HG02642 (cell line): ENCODE measurements at regions not wholly inside any gene's neighbourhood (a gene's known extent, or its start where the extent isn't known, plus 50 kb on each side); places are given as distances from the start of the nearest gene placed in this dataset.
"Not testable (repeated sequence)": the region's sequence is repeated elsewhere in the genome, so short reads cannot be mapped to it uniquely, and the experiment has no call there.

Experiments
- ATAC-seq: cut with Tn5 transposase; IDR thresholded peaks from one replicate; pipeline ENCODE4 v1.9.1; 2021; ENCODE audit warnings: mild to moderate bottlenecking; ENCODE audit not compliant: unreplicated experiment, poor library complexity

GRCh38 chr6:85137865-85138264 is 312.0 kb upstream of the NT5E start:
- ATAC-seq: no peak

GRCh38 chr6:85136310-85136709 is 313.6 kb upstream of the NT5E start:
- no peak for ATAC-seq

GRCh38 chr6:85135376-85136094 is 314.3 kb upstream of the NT5E start:
- no peak for ATAC-seq

- no peak for ATAC-seq
These were observed 315.7 kb upstream of the NT5E start for GRCh38 chr6:85134172-85134571.

- no peak for ATAC-seq
These were observed 317.8 kb upstream of the NT5E start for GRCh38 chr6:85132091-85132490.

GRCh38 chr6:85130743-85131142 is 319.1 kb upstream of the NT5E start:
- no peak for ATAC-seq

GRCh38 chr6:85129881-85130280 is 320.0 kb upstream of the NT5E start:
- no peak for ATAC-seq

- ATAC-seq: no peak
These were observed 321.1 kb upstream of the NT5E start for GRCh38 chr6:85128781-85129180.

GRCh38 chr6:85128256-85128655 is 321.6 kb upstream of the NT5E start:
- ATAC-seq: not testable (repeated sequence)

- no peak for ATAC-seq
These were observed 322.1 kb upstream of the NT5E start for GRCh38 chr6:85127696-85128243.

GRCh38 chr6:85127168-85127498 is 322.8 kb upstream of the NT5E start:
- ATAC-seq: no peak

GRCh38 chr6:85126485-85127167 is 323.3 kb upstream of the NT5E start:
- ATAC-seq: peak; percentile 80

- ATAC-seq: no peak
These were observed 324.4 kb upstream of the NT5E start for GRCh38 chr6:85125526-85125925.

GRCh38 chr6:85124472-85125354 is 325.2 kb upstream of the NT5E start:
- no peak for ATAC-seq

- ATAC-seq: no peak
These were observed 328.7 kb upstream of the NT5E start for GRCh38 chr6:85121158-85121557.

- no peak for ATAC-seq
These were observed 331.1 kb upstream of the NT5E start for GRCh38 chr6:85118652-85119235.

- no peak for ATAC-seq
These were observed 331.6 kb upstream of the NT5E start for GRCh38 chr6:85118233-85118632.

- ATAC-seq: no peak
These were observed 333.4 kb upstream of the NT5E start for GRCh38 chr6:85116475-85116874.

- ATAC-seq: no peak
These were observed 334.0 kb upstream of the NT5E start for GRCh38 chr6:85115876-85116275.

GRCh38 chr6:85115376-85115775 is 334.5 kb upstream of the NT5E start:
- no peak for ATAC-seq

GRCh38 chr6:85114581-85114935 is 335.3 kb upstream of the NT5E start:
- ATAC-seq: no peak
